Kidney epithelial cell (primary cell): ENCODE measurements at regions not wholly inside any gene's neighbourhood (a gene's known extent, or its start where the extent isn't known, plus 50 kb on each side); places are given as distances from the start of the nearest gene placed in this dataset.

Experiments used
- DNase-seq: peaks from one replicate; pipeline ENCODE4 v3.0.0-alpha.2; 2010; ENCODE audit warnings: low read depth
- H3K27me3 ChIP-seq: 2 replicates; pipeline ENCODE4 v1.6.0; 2011; ENCODE audit warnings: low read length; ENCODE audit not compliant: control insufficient read depth, insufficient read depth
- H3K36me3 ChIP-seq: 2 replicates; pipeline ENCODE4 v1.5.1; 2011; ENCODE audit warnings: low read length; ENCODE audit not compliant: control insufficient read depth, insufficient read depth
- H3K4me3 ChIP-seq: 2 replicates; pipeline ENCODE4 v1.5.1; 2011; ENCODE audit warnings: low read depth, mild to moderate bottlenecking, control low read depth, low read length
- CTCF ChIP-seq: IDR thresholded peaks from 2 replicates; pipeline ENCODE4 v1.5.1; 2011; ENCODE audit warnings: mild to moderate bottlenecking, moderate library complexity, low read length, control low read depth, inconsistent platforms; ENCODE audit not compliant: insufficient read depth, poor library complexity, severe bottlenecking

- TF ChIP-seq CTCF: no peak
- Histone ChIP-seq H3K36me3 (no peaks in the 10 kb centered on the region), H3K4me3 (no peak overlapping the region), H3K27me3 (no peaks in the 10 kb centered on the region)
- no peak for DNase-seq
Measured at GRCh38 chr13:100883453-100883852, 208.9 kb upstream of the TMTC4 start.

GRCh38 chr13:100881291-100881864 lies 206.8 kb upstream of the TMTC4 start:
- Histone ChIP-seq H3K36me3 (no peaks in the 10 kb centered on the region), H3K27me3 (no peaks in the 10 kb centered on the region), H3K4me3 (no peak overlapping the region)
- no peak for TF ChIP-seq CTCF
- DNase-seq: no peak

- H3K27me3 ChIP-seq: no peaks in the 10 kb centered on the region
- no peak for TF ChIP-seq CTCF
- H3K4me3 ChIP-seq: no peak overlapping the region
- no peak for DNase-seq
- no peaks in the 10 kb centered on the region for H3K36me3 ChIP-seq
Measured at GRCh38 chr13:100880166-100880565, 205.6 kb upstream of the TMTC4 start.

- no peak for DNase-seq
- TF ChIP-seq CTCF: no peak
- no peaks in the 10 kb centered on the region for H3K36me3 ChIP-seq
- H3K4me3 ChIP-seq: no peak overlapping the region
- H3K27me3 ChIP-seq: no peaks in the 10 kb centered on the region
Measured at GRCh38 chr13:100879255-100879654, 204.7 kb upstream of the TMTC4 start.

- H3K36me3 ChIP-seq: no peaks in the 10 kb centered on the region
- TF ChIP-seq CTCF: no peak
- no peaks in the 10 kb centered on the region for H3K27me3 ChIP-seq
- no peak for DNase-seq
- H3K4me3 ChIP-seq: no peak overlapping the region
Measured at GRCh38 chr13:100876044-100876403, 201.4 kb upstream of the TMTC4 start.

- DNase-seq: peak; percentile 85
- TF ChIP-seq CTCF: no peak
- no peaks in the 10 kb centered on the region for H3K27me3 ChIP-seq
- H3K36me3 ChIP-seq: no peaks in the 10 kb centered on the region
- no peak overlapping the region for H3K4me3 ChIP-seq
Measured at GRCh38 chr13:100875392-100876043, 200.9 kb upstream of the TMTC4 start.
